ENCODE measurements at regions not wholly inside any gene's neighbourhood (a gene's known extent, or its start where the extent isn't known, plus 50 kb on each side); places are given as distances from the start of the nearest gene placed in this dataset.

DNA sequence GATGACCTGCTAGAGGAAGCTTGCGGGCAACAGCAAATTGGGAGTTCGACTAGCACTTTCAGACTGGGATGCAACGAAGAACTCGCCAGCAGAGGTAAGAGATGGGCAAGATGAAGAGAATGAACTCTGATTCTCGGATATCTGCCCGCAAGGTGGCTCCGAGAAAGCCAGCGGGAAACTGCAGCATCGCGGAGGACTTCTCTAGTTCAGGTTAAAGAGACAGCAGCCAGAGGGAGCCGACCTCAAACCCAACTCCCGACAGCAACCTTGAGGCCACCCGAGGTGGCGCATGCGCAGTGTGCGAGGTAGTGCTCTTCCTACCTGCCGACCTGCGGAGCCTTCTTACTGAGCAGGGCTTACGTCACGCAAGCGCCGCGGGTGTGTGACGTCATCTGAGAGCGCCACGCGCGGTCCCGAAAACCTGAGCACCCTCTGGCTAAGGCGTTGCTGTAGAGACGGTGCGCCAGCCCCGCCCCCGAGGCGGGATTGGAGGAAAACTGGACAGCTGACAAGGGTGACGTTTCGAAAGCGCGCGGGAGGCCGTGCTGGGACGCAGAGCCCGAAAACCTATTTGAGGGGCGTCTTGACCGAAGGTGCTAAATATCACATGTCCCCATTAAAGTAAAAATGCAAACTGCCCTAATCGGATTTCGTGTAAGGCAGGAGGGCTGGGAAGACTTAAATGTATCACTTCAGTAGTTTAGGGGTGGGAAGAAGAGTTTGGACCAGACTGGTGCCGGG is 110.5 kb upstream of the SLC25A33 start (continued):
- TF ChIP-seq, protein P1, sequence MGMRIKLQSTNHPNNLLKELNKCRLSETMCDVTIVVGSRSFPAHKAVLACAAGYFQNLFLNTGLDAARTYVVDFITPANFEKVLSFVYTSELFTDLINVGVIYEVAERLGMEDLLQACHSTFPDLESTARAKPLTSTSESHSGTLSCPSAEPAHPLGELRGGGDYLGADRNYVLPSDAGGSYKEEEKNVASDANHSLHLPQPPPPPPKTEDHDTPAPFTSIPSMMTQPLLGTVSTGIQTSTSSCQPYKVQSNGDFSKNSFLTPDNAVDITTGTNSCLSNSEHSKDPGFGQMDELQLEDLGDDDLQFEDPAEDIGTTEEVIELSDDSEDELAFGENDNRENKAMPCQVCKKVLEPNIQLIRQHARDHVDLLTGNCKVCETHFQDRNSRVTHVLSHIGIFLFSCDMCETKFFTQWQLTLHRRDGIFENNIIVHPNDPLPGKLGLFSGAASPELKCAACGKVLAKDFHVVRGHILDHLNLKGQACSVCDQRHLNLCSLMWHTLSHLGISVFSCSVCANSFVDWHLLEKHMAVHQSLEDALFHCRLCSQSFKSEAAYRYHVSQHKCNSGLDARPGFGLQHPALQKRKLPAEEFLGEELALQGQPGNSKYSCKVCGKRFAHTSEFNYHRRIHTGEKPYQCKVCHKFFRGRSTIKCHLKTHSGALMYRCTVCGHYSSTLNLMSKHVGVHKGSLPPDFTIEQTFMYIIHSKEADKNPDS (CRISPR knock-in tag; IDR thresholded peaks at IDR 0.05), result no peak
- TF ChIP-seq ZFP41 (CRISPR knock-in tag; IDR thresholded peaks at IDR 0.05; ENCODE audit: borderline replicate concordance) (no peak), PCBP2 (optimal IDR thresholded peaks at IDR 0.05; ENCODE audit: low read depth, low read length, poor library complexity, severe bottlenecking) (no peak), ZNF839 (CRISPR knock-in tag; IDR thresholded peaks at IDR 0.05; ENCODE audit: borderline replicate concordance) (0 out of 2 replicates have a peak, but pooled peaks have one; percentile 16), RARG (CRISPR knock-in tag; IDR thresholded peaks at IDR 0.05; ENCODE audit: low read depth) (no peak), EED (CRISPR knock-in tag; IDR thresholded peaks at IDR 0.05) (no peak), FLYWCH1 (CRISPR knock-in tag; IDR thresholded peaks at IDR 0.05) (no peak), MBNL3 (CRISPR knock-in tag; conservative IDR thresholded peaks at IDR 0.05) (no peak), GABPB1 (CRISPR knock-in tag; IDR thresholded peaks at IDR 0.05) (peak; percentile 85), MAFG (CRISPR knock-in tag; IDR thresholded peaks at IDR 0.05) (no peak), ZNF589 (CRISPR knock-in tag; conservative IDR thresholded peaks at IDR 0.05) (no peak), ZBTB8A (CRISPR knock-in tag; IDR thresholded peaks at IDR 0.05; ENCODE audit: borderline replicate concordance, low read depth) (no peak), PTBP1 (IDR thresholded peaks at IDR 0.05; ENCODE audit: low read depth, low read length, poor library complexity, severe bottlenecking) (peak; percentile 65), MEIS2 (CRISPR knock-in tag; IDR thresholded peaks at IDR 0.05) (peak; percentile 67; the same call in 1 of the 2 replicates)
- TF ChIP-seq, protein P2, sequence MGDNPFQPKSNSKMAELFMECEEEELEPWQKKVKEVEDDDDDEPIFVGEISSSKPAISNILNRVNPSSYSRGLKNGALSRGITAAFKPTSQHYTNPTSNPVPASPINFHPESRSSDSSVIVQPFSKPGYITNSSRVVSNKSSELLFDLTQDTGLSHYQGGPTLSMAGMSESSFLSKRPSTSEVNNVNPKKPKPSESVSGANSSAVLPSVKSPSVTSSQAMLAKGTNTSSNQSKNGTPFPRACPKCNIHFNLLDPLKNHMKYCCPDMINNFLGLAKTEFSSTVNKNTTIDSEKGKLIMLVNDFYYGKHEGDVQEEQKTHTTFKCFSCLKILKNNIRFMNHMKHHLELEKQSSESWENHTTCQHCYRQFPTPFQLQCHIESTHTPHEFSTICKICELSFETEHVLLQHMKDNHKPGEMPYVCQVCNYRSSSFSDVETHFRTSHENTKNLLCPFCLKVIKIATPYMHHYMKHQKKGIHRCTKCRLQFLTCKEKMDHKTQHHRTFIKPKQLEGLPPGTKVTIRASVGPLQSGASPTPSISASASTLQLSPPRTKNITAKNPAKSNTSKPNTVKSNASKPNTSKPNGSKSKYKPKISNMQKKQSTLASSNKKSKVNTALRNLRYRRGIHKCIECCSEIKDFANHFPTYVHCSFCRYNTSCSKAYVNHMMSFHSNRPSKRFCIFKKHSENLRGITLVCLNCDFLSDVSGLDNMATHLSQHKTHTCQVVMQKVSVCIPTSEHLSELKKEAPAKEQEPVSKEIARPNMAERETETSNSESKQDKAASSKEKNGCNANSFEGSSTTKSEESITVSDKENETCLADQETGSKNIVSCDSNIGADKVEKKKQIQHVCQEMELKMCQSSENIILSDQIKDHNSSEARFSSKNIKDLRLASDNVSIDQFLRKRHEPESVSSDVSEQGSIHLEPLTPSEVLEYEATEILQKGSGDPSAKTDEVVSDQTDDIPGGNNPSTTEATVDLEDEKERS (CRISPR knock-in tag; IDR thresholded peaks at IDR 0.05), result peak; percentile 77; the same call in 1 of the 2 replicates
- TF ChIP-seq, protein P3, sequence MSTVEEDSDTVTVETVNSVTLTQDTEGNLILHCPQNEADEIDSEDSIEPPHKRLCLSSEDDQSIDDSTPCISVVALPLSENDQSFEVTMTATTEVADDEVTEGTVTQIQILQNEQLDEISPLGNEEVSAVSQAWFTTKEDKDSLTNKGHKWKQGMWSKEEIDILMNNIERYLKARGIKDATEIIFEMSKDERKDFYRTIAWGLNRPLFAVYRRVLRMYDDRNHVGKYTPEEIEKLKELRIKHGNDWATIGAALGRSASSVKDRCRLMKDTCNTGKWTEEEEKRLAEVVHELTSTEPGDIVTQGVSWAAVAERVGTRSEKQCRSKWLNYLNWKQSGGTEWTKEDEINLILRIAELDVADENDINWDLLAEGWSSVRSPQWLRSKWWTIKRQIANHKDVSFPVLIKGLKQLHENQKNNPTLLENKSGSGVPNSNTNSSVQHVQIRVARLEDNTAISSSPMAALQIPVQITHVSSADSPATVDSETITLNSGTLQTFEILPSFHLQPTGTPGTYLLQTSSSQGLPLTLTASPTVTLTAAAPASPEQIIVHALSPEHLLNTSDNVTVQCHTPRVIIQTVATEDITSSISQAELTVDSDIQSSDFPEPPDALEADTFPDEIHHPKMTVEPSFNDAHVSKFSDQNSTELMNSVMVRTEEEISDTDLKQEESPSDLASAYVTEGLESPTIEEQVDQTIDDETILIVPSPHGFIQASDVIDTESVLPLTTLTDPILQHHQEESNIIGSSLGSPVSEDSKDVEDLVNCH (CRISPR knock-in tag; IDR thresholded peaks at IDR 0.05), result no peak
- TF ChIP-seq, protein P4, sequence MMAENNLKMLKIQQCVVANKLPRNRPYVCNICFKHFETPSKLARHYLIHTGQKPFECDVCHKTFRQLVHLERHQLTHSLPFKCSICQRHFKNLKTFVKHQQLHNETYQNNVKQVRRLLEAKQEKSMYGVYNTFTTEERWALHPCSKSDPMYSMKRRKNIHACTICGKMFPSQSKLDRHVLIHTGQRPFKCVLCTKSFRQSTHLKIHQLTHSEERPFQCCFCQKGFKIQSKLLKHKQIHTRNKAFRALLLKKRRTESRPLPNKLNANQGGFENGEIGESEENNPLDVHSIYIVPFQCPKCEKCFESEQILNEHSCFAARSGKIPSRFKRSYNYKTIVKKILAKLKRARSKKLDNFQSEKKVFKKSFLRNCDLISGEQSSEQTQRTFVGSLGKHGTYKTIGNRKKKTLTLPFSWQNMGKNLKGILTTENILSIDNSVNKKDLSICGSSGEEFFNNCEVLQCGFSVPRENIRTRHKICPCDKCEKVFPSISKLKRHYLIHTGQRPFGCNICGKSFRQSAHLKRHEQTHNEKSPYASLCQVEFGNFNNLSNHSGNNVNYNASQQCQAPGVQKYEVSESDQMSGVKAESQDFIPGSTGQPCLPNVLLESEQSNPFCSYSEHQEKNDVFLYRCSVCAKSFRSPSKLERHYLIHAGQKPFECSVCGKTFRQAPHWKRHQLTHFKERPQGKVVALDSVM (CRISPR knock-in tag; IDR thresholded peaks at IDR 0.05), result peak; percentile 47
- TF ChIP-seq, protein P5, sequence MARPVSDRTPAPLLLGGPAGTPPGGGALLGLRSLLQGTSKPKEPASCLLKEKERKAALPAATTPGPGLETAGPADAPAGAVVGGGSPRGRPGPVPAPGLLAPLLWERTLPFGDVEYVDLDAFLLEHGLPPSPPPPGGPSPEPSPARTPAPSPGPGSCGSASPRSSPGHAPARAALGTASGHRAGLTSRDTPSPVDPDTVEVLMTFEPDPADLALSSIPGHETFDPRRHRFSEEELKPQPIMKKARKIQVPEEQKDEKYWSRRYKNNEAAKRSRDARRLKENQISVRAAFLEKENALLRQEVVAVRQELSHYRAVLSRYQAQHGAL (CRISPR knock-in tag; IDR thresholded peaks at IDR 0.05; ENCODE audit: not compliant biosample characterization), result no peak
